AG04450 (cell line): ENCODE measurements at regions not wholly inside any gene's neighbourhood (a gene's known extent, or its start where the extent isn't known, plus 50 kb on each side); places are given as distances from the start of the nearest gene placed in this dataset.
A peak's percentile ranks its signal among the peaks of the same experiment; 100 is the strongest.

Experiments
- CTCF ChIA-PET: fragments of 300-600, 350-600 bp; formaldehyde crosslinking; extraction: SDS; loops from one replicate; lab custom pipeline; 2022; ENCODE audit warnings: antibody characterized with exemption, inconsistent platforms; lab: Charles Lee
- POLR2A ChIA-PET: fragments of 350-600 bp; formaldehyde crosslinking; extraction: SDS; loops from one replicate; lab custom pipeline; 2021; ENCODE audit warnings: antibody characterized with exemption, inconsistent platforms; lab: Yijun Ruan, JAX
- DNase-seq: peaks from one replicate; pipeline ENCODE4 v3.0.0-alpha.2; 2011; ENCODE audit warnings: low read depth, low spot score
- H3K27ac ChIP-seq: one replicate; pipeline ENCODE4 v1.5.1; 2012; ENCODE audit warnings: low read depth, low read length, control low read depth
- H3K27me3 ChIP-seq: one replicate; pipeline ENCODE4 v1.6.0; 2012; ENCODE audit warnings: low read length; ENCODE audit not compliant: control insufficient read depth, insufficient read depth
- H3K4me3 ChIP-seq: 2 replicates; pipeline ENCODE4 v1.5.1; 2011; ENCODE audit warnings: mild to moderate bottlenecking, low read depth, low read length, control low read depth
- H3K9me3 ChIP-seq: 2 replicates; pipeline ENCODE4 v1.5.1; 2012; ENCODE audit warnings: low read length; ENCODE audit not compliant: control insufficient read depth, insufficient read depth
- TF ChIP-seq, protein P1 (sequence below): IDR thresholded peaks from 2 replicates; pipeline ENCODE4 v1.5.1; 2011; ENCODE audit warnings: low read depth, low read length, control low read depth, inconsistent platforms

GRCh38 chr9:13568841-13569601, 289.5 kb upstream of the MPDZ start:
- CTCF ChIA-PET: no interaction called here
- H3K9me3 ChIP-seq: no peaks in the 10 kb centered on the region
- no peak for DNase-seq

DNA sequence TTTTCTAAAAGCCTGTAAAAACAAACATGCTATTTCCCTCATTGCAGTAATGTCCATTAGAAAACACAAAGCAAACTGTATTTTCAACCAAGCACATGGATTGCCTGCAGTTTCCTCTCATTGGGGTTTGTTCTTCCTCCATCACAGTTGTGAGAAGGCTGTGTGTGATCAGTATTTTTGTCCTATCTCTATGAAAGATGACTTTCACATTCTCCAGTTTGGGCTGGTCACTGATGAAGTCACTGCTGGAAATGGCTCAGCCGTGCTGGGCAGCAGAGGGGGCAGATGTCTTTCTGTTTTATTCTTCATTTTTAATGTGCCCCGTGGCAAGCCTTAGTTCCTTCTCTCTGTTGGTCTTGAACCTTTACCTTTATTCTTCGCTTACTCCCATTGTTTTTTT, 288.9 kb upstream of the MPDZ start:
- Histone ChIP-seq H3K9me3 (no peaks in the 10 kb centered on the region), H3K27ac (no peak overlapping the region), H3K27me3 (peaks cover 7% of the 10 kb centered on the region), H3K4me3 (no peak overlapping the region)
- CTCF ChIA-PET: no interaction called here
- POLR2A ChIA-PET: no interaction called here
- no peak for DNase-seq
- TF ChIP-seq, protein P1, sequence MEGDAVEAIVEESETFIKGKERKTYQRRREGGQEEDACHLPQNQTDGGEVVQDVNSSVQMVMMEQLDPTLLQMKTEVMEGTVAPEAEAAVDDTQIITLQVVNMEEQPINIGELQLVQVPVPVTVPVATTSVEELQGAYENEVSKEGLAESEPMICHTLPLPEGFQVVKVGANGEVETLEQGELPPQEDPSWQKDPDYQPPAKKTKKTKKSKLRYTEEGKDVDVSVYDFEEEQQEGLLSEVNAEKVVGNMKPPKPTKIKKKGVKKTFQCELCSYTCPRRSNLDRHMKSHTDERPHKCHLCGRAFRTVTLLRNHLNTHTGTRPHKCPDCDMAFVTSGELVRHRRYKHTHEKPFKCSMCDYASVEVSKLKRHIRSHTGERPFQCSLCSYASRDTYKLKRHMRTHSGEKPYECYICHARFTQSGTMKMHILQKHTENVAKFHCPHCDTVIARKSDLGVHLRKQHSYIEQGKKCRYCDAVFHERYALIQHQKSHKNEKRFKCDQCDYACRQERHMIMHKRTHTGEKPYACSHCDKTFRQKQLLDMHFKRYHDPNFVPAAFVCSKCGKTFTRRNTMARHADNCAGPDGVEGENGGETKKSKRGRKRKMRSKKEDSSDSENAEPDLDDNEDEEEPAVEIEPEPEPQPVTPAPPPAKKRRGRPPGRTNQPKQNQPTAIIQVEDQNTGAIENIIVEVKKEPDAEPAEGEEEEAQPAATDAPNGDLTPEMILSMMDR: no peak

More at GRCh38 chr9:13568841-13569601, 289.5 kb upstream of the MPDZ start:
- H3K4me3 ChIP-seq: peak overlapping the region; percentile 21; the same call in 1 of the 2 replicates
- POLR2A ChIA-PET: no interaction called here
- H3K27ac ChIP-seq: no peak overlapping the region
- TF ChIP-seq, protein P1: no peak
- H3K27me3 ChIP-seq: peaks cover 7% of the 10 kb centered on the region

- Histone ChIP-seq H3K9me3 (no peaks in the 10 kb centered on the region), H3K27ac (no peak overlapping the region), H3K4me3 (no peak overlapping the region), H3K27me3 (peaks cover 7% of the 10 kb centered on the region)
- ChIA-PET POLR2A (no interaction called here), CTCF (no interaction called here)
- DNase-seq: no peak
- TF ChIP-seq, protein P1: no peak
Observed at GRCh38 chr9:13567833-13568232, 288.3 kb upstream of the MPDZ start.

GRCh38 chr9:13557746-13558145, 278.3 kb upstream of the MPDZ start:
- Histone ChIP-seq H3K4me3 (no peak overlapping the region), H3K9me3 (no peaks in the 10 kb centered on the region), H3K27ac (no peak overlapping the region), H3K27me3 (no peaks in the 10 kb centered on the region)
- no peak for DNase-seq
- ChIA-PET POLR2A (no interaction called here), CTCF (no interaction called here)
- TF ChIP-seq, protein P1: no peak

GRCh38 chr9:13556656-13557055, 277.2 kb upstream of the MPDZ start:
- POLR2A ChIA-PET: no interaction called here
- H3K4me3 ChIP-seq: no peak overlapping the region
- no peak overlapping the region for H3K27ac ChIP-seq
- CTCF ChIA-PET: no interaction called here
- no peak for DNase-seq
- no peaks in the 10 kb centered on the region for H3K9me3 ChIP-seq
- no peaks in the 10 kb centered on the region for H3K27me3 ChIP-seq
- TF ChIP-seq, protein P1: no peak
